ENCODE measurements at regions not wholly inside any gene's neighbourhood (a gene's known extent, or its start where the extent isn't known, plus 50 kb on each side); places are given as distances from the start of the nearest gene placed in this dataset.

- no peak for TF ChIP-seq POLR2A (IDR thresholded peaks at IDR 0.05)
- TF ChIP-seq CTCF (IDR thresholded peaks at IDR 0.05): no peak
Observed at GRCh38 chr4:58042176-58042575, 932.0 kb upstream of the IGFBP7 start.
